ENCODE measurements at regions not wholly inside any gene's neighbourhood (a gene's known extent, or its start where the extent isn't known, plus 50 kb on each side); places are given as distances from the start of the nearest gene placed in this dataset.

DNA sequence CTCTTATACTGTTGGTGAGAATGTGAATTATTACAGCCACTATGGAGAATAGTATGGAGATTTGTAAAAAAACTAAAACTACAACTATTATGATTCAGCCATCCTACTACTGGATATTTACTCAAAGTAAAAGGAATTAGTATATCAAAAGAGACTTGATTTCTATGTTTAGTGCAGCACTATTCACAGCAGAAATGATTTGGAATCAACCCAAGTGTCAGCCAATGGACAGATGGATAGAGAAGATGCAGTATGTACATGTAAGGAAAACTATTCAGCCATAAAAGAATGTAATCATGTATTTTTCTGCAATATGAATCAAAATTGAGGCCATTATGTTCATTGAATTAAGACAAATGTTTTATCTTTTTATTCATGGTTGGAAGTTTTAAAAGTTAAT lies 1705.5 kb downstream of the SLITRK1 start:
- TF ChIP-seq CTCF (IDR thresholded peaks at IDR 0.05; ENCODE audit: extremely low read depth in 1 of 2, insufficient read depth in 1 of 2, low read depth in 1 of 2, low read length in 2 of 2) (no peak), POLR2A (IDR thresholded peaks at IDR 0.05; ENCODE audit: low read depth, low read length) (no peak), POLR2AphosphoS5 (IDR thresholded peaks at IDR 0.05; ENCODE audit: insufficient read depth, low read depth, low read length) (no peak), EZH2 (IDR thresholded peaks at IDR 0.05; ENCODE audit: borderline replicate concordance, low read depth, low read length, severe bottlenecking) (no peak)

Measured in endothelial cell of umbilical vein (primary cell).